OCI-LY7 (cell line): ENCODE measurements at regions not wholly inside any gene's neighbourhood (a gene's known extent, or its start where the extent isn't known, plus 50 kb on each side); places are given as distances from the start of the nearest gene placed in this dataset.

Experiments
- BruUV-seq: library from RNA; stranded (reverse); fragments of 400-500 nt; replicated peaks from 2 replicates; lab custom pipeline; 2021; lab: Mats Ljungman, UMichigan
- CTCF ChIA-PET: fragments of 300-600 bp; sonication (Branson Sonifier 250); formaldehyde crosslinking; loops from one replicate; lab custom pipeline; 2022; ENCODE audit warnings: antibody characterized with exemption; ENCODE audit not compliant: unreplicated experiment; lab: Charles Lee
- POLR2A ChIA-PET: fragments of 300-600 bp; sonication (Branson Sonifier 250); formaldehyde crosslinking; loops from one replicate; lab custom pipeline; 2022; ENCODE audit warnings: antibody characterized with exemption; lab: Charles Lee
- DNase-seq: peaks from one replicate; pipeline ENCODE4 v3.0.0-alpha.2; 2015; ENCODE audit warnings: low spot score
- H2AFZ ChIP-seq: fragments of 200-600 bp; sonication (generic), shearing (Covaris generic); 2 replicates; pipeline ENCODE4 v1.6.1; 2014; ENCODE audit warnings: mild to moderate bottlenecking, antibody characterized with exemption, low read length, moderate library complexity
- H3K27ac ChIP-seq: fragments of 200-600 bp; sonication (generic); 2 replicates; pipeline ENCODE4 v1.5.1; 2014; ENCODE audit warnings: mixed run types, low read depth, mild to moderate bottlenecking, moderate library complexity, low read length, inconsistent platforms; ENCODE audit not compliant: poor library complexity, severe bottlenecking
- H3K36me3 ChIP-seq: fragments of 200-600 bp; sonication (generic); 2 replicates; pipeline ENCODE4 v1.6.1; 2014; ENCODE audit warnings: mild to moderate bottlenecking, antibody characterized with exemption, low read length, moderate library complexity, mixed read lengths; ENCODE audit not compliant: insufficient read depth
- H3K4me1 ChIP-seq: fragments of 200-600 bp; sonication (generic); 2 replicates; pipeline ENCODE4 v1.5.1; 2014; ENCODE audit warnings: mild to moderate bottlenecking, low read length; ENCODE audit not compliant: insufficient read depth, poor library complexity, severe bottlenecking
- H3K4me2 ChIP-seq: fragments of 200-600 bp; sonication (generic); 2 replicates; pipeline ENCODE4 v1.6.1; 2014; ENCODE audit warnings: mild to moderate bottlenecking, low read length
- H3K4me3 ChIP-seq: fragments of 200-600 bp; sonication (generic); 2 replicates; pipeline ENCODE4 v1.5.1; 2014; ENCODE audit warnings: mild to moderate bottlenecking, low read depth, low read length; ENCODE audit not compliant: poor library complexity, severe bottlenecking
- H3K79me2 ChIP-seq: fragments of 200-600 bp; sonication (generic); 2 replicates; pipeline ENCODE4 v1.6.1; 2016; ENCODE audit warnings: low read depth, mild to moderate bottlenecking, low read length, moderate library complexity, mixed read lengths; ENCODE audit not compliant: insufficient read depth
- H3K9me2 ChIP-seq: fragments of 200-600 bp; sonication (generic); 2 replicates; pipeline ENCODE4 v1.6.1; 2016; ENCODE audit warnings: mild to moderate bottlenecking, low read length, mixed read lengths; ENCODE audit not compliant: insufficient read depth
- H3K9me3 ChIP-seq: fragments of 200-600 bp; sonication (generic); 2 replicates; pipeline ENCODE4 v1.6.1; 2014; ENCODE audit warnings: mild to moderate bottlenecking, mixed run types, low read length, mixed read lengths
- H4K20me1 ChIP-seq: fragments of 200-600 bp; sonication (generic); 2 replicates; pipeline ENCODE4 v1.6.1; 2014; ENCODE audit warnings: mild to moderate bottlenecking, antibody characterized with exemption, low read length, moderate library complexity, mixed read lengths; ENCODE audit not compliant: insufficient read depth
- EZH2phosphoT487 ChIP-seq: fragments of 200-600 bp; sonication (generic); IDR thresholded peaks from 2 replicates; pipeline ENCODE4 v1.6.1; 2018; ENCODE audit warnings: low read depth, borderline replicate concordance, mild to moderate bottlenecking, mixed run types, antibody characterized with exemption, low read length, moderate library complexity, mixed read lengths
- intact Hi-C: fragments of 100-400 bp; cut with micrococcal nuclease; formaldehyde crosslinking; loops from one replicate; pipeline ENCODE4 v1.10.0; 2022; ENCODE audit not compliant: unreplicated experiment
- TF ChIP-seq, protein P1 (sequence below): fragments of 200-600 bp; sonication (generic); conservative IDR thresholded peaks from 2 replicates; pipeline ENCODE4 v1.5.1; 2014; ENCODE audit warnings: mild to moderate bottlenecking, antibody characterized with exemption, low read length, moderate library complexity, mixed read lengths

DNA sequence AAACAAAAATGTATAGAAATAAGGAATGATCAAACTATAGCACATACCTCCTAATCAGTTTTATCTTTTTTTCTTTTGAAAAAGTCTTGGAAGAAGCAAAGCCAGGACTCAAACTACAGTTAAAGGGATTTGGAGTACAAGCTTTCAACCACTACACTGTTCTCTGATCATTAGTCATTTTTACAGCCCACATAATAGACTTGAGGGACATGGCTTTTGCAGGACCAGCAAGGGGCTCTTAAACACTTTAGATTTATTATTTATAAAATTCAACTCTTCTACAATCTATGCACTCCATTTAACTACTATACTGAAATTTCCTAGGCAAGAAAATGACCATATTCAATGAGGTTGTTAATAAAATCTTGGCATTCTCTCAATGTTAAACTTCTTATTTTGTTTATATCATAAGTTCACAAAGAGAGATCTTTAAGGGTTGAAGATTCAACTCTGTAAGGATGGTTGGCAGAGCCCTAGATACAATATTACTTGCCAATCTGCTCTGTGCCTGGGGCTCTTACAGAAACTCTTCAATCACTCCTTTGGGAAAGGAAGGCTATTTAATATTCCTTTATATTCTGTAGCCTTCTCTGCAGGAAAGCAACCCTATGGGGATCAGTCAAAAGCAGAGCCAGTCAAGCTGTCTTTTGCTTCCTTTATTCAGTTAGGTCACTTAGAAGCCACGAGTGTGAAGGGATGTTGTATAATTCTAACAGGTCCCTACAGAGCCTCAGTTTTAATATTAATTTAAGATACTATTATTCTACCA lies 557.7 kb upstream of the SGO1 start:
- no peak for DNase-seq
- H3K4me2 ChIP-seq: no peak overlapping the region
- ChIA-PET POLR2A (no interaction called here), CTCF (no interaction called here)
- TF ChIP-seq, protein P1, sequence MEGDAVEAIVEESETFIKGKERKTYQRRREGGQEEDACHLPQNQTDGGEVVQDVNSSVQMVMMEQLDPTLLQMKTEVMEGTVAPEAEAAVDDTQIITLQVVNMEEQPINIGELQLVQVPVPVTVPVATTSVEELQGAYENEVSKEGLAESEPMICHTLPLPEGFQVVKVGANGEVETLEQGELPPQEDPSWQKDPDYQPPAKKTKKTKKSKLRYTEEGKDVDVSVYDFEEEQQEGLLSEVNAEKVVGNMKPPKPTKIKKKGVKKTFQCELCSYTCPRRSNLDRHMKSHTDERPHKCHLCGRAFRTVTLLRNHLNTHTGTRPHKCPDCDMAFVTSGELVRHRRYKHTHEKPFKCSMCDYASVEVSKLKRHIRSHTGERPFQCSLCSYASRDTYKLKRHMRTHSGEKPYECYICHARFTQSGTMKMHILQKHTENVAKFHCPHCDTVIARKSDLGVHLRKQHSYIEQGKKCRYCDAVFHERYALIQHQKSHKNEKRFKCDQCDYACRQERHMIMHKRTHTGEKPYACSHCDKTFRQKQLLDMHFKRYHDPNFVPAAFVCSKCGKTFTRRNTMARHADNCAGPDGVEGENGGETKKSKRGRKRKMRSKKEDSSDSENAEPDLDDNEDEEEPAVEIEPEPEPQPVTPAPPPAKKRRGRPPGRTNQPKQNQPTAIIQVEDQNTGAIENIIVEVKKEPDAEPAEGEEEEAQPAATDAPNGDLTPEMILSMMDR: no peak
- no peak for TF ChIP-seq EZH2phosphoT487
- no peak overlapping the region for H3K4me3 ChIP-seq
- no peaks in the 10 kb centered on the region for H3K4me1 ChIP-seq
- no peak overlapping the region for H3K27ac ChIP-seq
- BruUV-seq: no TSS peak
- no peaks in the 10 kb centered on the region for H3K36me3 ChIP-seq
- intact Hi-C loops: no loop called here
- H3K79me2 ChIP-seq: no peaks in the 10 kb centered on the region
- H2AFZ ChIP-seq: no peak overlapping the region
- H3K9me3 ChIP-seq: no peaks in the 10 kb centered on the region
- no peaks in the 10 kb centered on the region for H4K20me1 ChIP-seq
- no peaks in the 10 kb centered on the region for H3K9me2 ChIP-seq

DNA sequence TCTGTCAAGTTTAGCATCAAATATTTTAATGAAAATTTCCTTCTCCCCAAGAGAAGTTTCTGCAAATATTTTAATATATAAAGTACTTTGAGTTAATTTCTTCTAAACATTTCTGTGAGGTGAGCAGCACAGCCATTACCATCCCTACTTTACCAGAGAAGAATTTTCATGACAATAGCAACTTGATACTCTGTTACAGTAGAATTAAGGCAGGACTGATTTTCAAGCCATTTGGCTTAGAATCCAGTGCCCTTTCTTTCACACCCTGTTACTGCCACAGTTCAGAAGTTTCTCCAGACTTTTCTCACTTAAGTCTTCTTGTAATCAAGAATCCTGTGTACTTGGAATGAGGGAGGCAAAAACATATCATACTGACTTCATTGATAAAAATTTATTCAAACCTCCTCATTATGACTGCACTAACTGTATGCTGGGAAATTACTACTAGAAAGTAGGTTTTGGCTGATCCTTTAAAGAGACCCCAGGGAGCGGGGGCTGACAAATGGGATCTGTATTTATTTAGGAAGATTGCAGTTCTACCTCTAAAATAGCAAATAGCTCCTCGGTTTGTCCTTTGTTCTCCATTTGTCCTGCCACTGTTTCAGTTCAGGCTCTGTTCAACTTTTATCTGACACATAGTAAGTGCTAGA lies 557.0 kb upstream of the SGO1 start:
- Histone ChIP-seq H4K20me1 (no peaks in the 10 kb centered on the region), H3K4me3 (no peak overlapping the region), H3K4me1 (no peaks in the 10 kb centered on the region), H3K79me2 (no peaks in the 10 kb centered on the region), H3K9me2 (no peaks in the 10 kb centered on the region), H3K36me3 (no peaks in the 10 kb centered on the region), H3K9me3 (no peaks in the 10 kb centered on the region), H3K4me2 (no peak overlapping the region), H2AFZ (no peak overlapping the region), H3K27ac (no peak overlapping the region)
- POLR2A ChIA-PET: no interaction called here
- intact Hi-C loops: no loop called here
- CTCF ChIA-PET: no interaction called here
- no TSS peak for BruUV-seq
- TF ChIP-seq, protein P1: no peak
- no peak for TF ChIP-seq EZH2phosphoT487
- no peak for DNase-seq

DNA sequence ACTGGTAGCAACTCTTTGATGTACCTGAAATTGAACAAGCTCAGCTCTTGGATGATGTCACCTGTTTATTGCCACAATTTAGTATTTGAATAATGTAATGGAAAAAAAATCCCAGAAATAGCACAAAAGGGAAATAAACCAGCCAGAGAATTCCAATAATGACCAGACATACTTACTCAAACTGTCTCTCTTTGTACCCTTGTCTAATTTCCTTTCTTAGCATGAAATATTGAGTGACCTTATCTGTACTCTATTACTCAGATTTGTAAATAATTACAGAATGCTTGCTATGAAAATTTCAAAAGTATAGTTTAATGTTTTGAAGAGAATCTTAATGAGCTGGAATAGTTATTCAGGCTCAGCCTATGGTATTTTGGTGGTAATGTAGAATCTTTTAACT lies 555.4 kb upstream of the SGO1 start:
- no peaks in the 10 kb centered on the region for H3K4me1 ChIP-seq

More for the DNA sequence above, 555.4 kb upstream of the SGO1 start:
- H3K36me3 ChIP-seq: no peaks in the 10 kb centered on the region
- H3K27ac ChIP-seq: no peak overlapping the region
- DNase-seq: no peak
- no peak overlapping the region for H3K4me3 ChIP-seq
- POLR2A ChIA-PET: no interaction called here
- no TSS peak for BruUV-seq
- no peak overlapping the region for H3K4me2 ChIP-seq
- no peaks in the 10 kb centered on the region for H3K9me3 ChIP-seq
- no peaks in the 10 kb centered on the region for H4K20me1 ChIP-seq
- no peak overlapping the region for H2AFZ ChIP-seq
- CTCF ChIA-PET: no interaction called here
- H3K9me2 ChIP-seq: no peaks in the 10 kb centered on the region
- no peak for TF ChIP-seq EZH2phosphoT487
- intact Hi-C loops: no loop called here
- no peaks in the 10 kb centered on the region for H3K79me2 ChIP-seq
